ENCODE measurements at regions not wholly inside any gene's neighbourhood (a gene's known extent, or its start where the extent isn't known, plus 50 kb on each side); places are given as distances from the start of the nearest gene placed in this dataset.

DNA sequence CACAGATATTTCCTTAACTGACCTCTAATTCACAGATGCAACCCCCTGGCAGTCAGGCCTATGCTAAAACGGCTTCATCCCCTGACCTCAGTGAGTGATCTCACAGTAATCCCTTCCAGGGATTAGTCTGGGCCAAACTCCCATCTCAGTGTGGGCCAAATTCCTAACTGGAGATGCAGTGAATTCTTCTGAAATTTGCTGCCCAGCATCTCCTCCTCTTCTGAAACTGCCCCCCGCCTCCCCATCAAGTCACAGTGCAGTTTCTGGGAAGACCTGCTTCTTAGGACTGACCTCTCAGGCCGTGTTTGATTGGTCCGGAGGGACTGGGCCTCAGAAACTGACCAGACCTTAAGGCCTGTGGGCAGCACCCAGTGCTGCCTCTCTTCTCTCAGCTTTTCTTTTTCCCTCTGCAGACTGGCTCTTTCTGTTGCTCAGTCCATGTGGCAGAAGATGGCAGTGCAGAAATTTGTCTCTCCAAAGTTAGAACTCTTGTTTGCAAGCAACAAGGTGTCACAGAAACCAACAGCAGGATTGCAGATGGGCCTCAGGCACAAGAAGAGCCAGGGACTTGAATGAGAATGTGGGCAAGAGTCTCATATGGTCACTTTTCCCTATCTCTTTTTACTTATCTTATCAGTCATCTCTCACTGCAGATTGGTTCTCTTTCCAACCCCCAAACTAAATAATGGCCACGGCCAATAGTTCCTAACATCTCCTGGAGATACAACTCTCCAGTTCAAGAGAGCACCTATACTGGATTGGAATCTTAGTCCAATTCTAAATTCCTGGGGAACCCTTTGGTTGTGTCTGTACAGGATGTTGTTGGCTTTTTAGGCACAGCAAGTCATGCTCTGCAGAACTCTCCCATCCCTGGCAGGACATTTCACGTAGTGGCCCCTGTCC, 95.5 kb upstream of the RALGPS2 start:
- POLR2A ChIA-PET, result no interaction called here
- H3K27me3 Mint-ChIP-seq (ENCODE audit: low read depth), result peaks cover 5% of the 10 kb centered on the region

DNA sequence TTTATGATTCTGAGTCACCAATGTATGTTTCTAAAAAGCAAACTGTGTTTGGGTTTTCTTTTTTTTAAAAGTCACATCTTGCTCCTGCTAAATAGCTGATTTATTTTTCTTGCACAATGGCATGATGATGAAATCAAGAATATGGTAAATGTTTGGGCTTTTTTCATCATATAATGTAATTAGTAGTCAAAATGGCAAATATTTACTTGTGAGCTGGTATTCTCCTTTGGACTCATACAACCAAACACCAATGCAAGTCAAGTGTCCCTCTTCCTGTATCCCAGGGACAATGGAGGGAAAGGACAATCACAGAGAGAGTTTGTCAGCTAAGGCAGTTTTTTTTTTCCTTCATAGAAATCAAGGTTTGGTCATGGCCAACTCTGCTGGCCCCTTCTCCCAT, 94.6 kb upstream of the RALGPS2 start:
- Mint-ChIP-seq H3K4me3 (no peak overlapping the region), H3K27me3 (ENCODE audit: low read depth) (peaks cover 5% of the 10 kb centered on the region), H3K27ac (no peak overlapping the region), H3K4me1 (ENCODE audit: low read depth) (no peaks in the 10 kb centered on the region), H3K9me3 (ENCODE audit: insufficient read depth) (no peaks in the 10 kb centered on the region), H3K36me3 (ENCODE audit: low read depth) (no peaks in the 10 kb centered on the region)
- CTCF ChIA-PET, result no interaction called here
- POLR2A ChIA-PET, result no interaction called here
- ATAC-seq (no peak), DNase-seq (no peak)

More for the DNA sequence above, 95.5 kb upstream of the RALGPS2 start:
- Mint-ChIP-seq H3K4me3 (no peak overlapping the region), H3K9me3 (ENCODE audit: insufficient read depth) (no peaks in the 10 kb centered on the region), H3K27ac (no peak overlapping the region), H3K36me3 (ENCODE audit: low read depth) (no peaks in the 10 kb centered on the region), H3K4me1 (ENCODE audit: low read depth) (no peaks in the 10 kb centered on the region)
- DNase-seq, result no peak
- ATAC-seq, result no peak
- CTCF ChIA-PET, result interaction anchor here (1.3 kb wide), 1 partner anchor 13 kb away, joined by 3 read pairs; no protein-coding TSS in a partner anchor

DNA sequence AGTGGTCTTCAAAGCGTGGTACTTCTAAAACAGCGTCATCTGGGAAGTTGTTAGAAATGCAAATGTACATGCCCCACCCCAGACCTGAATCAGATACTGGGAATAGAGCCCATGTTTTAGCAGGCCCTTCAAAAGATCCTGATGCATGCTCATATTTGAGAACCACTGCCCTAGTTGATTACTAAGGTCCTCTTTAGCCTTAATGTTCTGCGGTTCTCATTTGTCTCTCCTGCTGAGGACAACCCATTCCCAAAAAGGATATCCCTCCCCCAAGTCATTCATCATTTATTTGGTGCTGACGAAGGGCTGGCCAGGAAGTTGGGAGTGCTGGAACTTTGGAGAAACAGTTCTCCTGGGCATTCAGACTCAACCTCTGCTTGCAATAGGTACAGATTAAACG, 92.4 kb upstream of the RALGPS2 start:
- ATAC-seq (no peak), DNase-seq (no peak)
- CTCF ChIA-PET, result no interaction called here
- no peak overlapping the region for H3K4me3 Mint-ChIP-seq
- no peaks in the 10 kb centered on the region for H3K27me3 Mint-ChIP-seq (ENCODE audit: low read depth)
- H3K9me3 Mint-ChIP-seq (ENCODE audit: insufficient read depth), result no peaks in the 10 kb centered on the region
- no peaks in the 10 kb centered on the region for H3K4me1 Mint-ChIP-seq (ENCODE audit: low read depth)
- no peaks in the 10 kb centered on the region for H3K36me3 Mint-ChIP-seq (ENCODE audit: low read depth)
- POLR2A ChIA-PET, result no interaction called here
- H3K27ac Mint-ChIP-seq, result no peak overlapping the region

DNA sequence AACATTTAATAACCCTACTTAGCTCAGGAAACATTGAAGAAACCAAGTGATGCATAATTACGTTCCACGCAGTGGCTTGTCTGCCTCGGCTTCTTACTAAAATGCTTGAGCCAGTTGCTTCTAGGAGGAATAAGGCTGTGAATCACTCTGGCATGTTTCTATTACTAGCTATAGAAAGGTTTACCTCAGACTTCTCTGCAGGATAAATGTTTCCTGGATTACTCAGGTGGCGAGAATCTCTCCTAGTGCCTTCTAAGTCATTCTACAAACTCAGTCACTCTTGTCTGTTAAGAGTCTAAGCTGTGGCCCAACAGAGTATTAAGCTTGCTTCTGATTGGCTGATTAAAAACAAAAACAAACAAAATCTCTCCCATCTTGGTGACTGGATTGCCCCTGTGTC, 92.0 kb upstream of the RALGPS2 start:
- no peaks in the 10 kb centered on the region for H3K36me3 Mint-ChIP-seq (ENCODE audit: low read depth)
- ChIA-PET CTCF (no interaction called here), POLR2A (no interaction called here)
- H3K9me3 Mint-ChIP-seq (ENCODE audit: insufficient read depth), result no peaks in the 10 kb centered on the region
- no peaks in the 10 kb centered on the region for H3K4me1 Mint-ChIP-seq (ENCODE audit: low read depth)
- no peak overlapping the region for H3K27ac Mint-ChIP-seq
- H3K27me3 Mint-ChIP-seq (ENCODE audit: low read depth), result no peaks in the 10 kb centered on the region
- DNase-seq (no peak), ATAC-seq (no peak)
- H3K4me3 Mint-ChIP-seq, result no peak overlapping the region

DNA sequence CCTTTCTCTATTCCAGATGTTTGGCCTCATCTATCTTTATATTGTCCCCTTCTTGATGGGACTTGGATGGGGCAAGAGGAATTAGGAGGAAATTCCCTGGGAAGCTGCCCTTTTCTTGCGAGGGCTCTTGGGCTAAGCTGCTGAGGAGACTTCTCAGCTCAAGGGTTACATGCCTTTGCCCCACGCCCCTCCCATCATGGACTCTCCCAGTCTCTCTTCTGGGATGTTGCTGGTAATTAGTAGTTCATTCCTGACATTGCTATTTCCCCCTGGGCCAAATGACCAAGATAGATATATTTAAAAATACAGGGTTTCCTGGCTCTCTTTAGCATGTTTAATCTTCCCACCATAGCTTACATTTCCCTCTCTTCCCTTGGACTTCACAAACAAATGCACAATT, 90.6 kb upstream of the RALGPS2 start:
- ChIA-PET CTCF (no interaction called here), POLR2A (no interaction called here)
- H3K9me3 Mint-ChIP-seq (ENCODE audit: insufficient read depth), result no peaks in the 10 kb centered on the region
- H3K4me3 Mint-ChIP-seq, result no peak overlapping the region
- H3K27ac Mint-ChIP-seq, result no peak overlapping the region
- ATAC-seq (no peak), DNase-seq (no peak)
- H3K27me3 Mint-ChIP-seq (ENCODE audit: low read depth), result no peaks in the 10 kb centered on the region
- H3K4me1 Mint-ChIP-seq (ENCODE audit: low read depth), result no peaks in the 10 kb centered on the region
- no peaks in the 10 kb centered on the region for H3K36me3 Mint-ChIP-seq (ENCODE audit: low read depth)

DNA sequence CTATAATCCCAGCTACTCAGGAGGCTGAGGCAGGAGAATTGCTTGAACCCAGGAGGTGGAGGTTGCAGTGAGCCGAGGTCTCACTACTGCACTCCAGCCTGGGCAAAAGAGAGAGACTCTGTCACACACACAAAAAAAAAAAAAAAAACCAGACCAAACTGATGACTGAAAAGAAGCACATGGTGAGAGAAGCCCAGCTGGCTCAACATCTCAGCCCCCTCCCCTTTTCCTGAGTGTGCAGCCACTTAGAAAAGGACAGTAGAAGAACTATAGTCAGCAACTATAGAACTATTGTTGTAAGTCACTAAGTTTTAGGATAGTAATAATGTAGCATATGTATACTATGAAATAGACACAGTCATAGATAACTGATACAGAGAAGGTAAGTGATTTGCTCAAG, 87.2 kb upstream of the RALGPS2 start:
- POLR2A ChIA-PET, result no interaction called here
- H3K36me3 Mint-ChIP-seq (ENCODE audit: low read depth), result no peaks in the 10 kb centered on the region
- H3K9me3 Mint-ChIP-seq (ENCODE audit: insufficient read depth), result no peaks in the 10 kb centered on the region
- no peak for DNase-seq
- no peak for ATAC-seq
- H3K27me3 Mint-ChIP-seq (ENCODE audit: low read depth), result no peaks in the 10 kb centered on the region
- no peaks in the 10 kb centered on the region for H3K4me1 Mint-ChIP-seq (ENCODE audit: low read depth)
- CTCF ChIA-PET, result no interaction called here
- no peak overlapping the region for H3K27ac Mint-ChIP-seq
- no peak overlapping the region for H3K4me3 Mint-ChIP-seq

DNA sequence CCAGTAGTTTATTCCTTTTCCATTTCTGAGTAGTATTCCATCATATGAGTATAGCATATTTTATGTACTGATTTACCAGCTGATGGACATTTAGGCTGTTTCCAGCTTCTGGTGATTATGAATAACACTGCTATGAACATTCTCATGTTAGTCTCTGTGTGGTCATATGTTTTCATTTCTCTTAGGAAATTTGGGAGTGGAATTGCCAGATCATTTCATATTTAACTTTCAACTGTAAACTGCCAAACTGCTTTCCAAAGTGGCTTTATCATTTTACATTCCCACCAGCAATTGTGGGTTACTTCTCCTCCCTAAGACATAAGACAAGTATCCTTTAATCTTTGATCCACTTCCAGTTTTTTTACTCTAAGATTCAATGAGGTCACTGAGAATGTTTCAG, 85.7 kb upstream of the RALGPS2 start:
- Mint-ChIP-seq H3K27ac (no peak overlapping the region), H3K4me1 (ENCODE audit: low read depth) (no peaks in the 10 kb centered on the region), H3K27me3 (ENCODE audit: low read depth) (no peaks in the 10 kb centered on the region), H3K36me3 (ENCODE audit: low read depth) (no peaks in the 10 kb centered on the region), H3K4me3 (no peak overlapping the region), H3K9me3 (ENCODE audit: insufficient read depth) (no peaks in the 10 kb centered on the region)
- DNase-seq (no peak), ATAC-seq (no peak)
- POLR2A ChIA-PET, result no interaction called here
- CTCF ChIA-PET, result interaction anchor here (0.6 kb wide), 1 partner anchor 308 kb away, joined by 3 read pairs; no protein-coding TSS in a partner anchor

DNA sequence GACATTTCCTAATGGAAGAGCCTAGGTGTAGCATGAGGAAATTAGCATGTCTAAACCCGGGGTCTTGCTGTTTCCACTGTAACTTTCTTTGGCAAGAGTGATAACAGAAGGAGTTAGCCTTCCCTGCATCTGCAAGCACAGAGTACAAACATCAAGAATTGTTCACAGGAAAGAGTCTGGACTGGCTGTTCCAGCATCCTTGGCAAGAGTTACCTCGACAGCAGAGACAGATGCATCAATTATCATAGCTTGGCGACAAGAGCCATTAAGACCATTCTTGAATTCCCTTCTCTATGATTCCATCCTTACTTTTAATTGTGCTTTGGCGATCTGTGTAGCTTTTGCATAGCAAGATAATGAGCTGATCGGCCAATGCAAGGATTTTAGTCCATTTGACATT, 82.8 kb upstream of the RALGPS2 start:
- Mint-ChIP-seq H3K4me3 (no peak overlapping the region), H3K9me3 (ENCODE audit: insufficient read depth) (no peaks in the 10 kb centered on the region), H3K27me3 (ENCODE audit: low read depth) (no peaks in the 10 kb centered on the region), H3K36me3 (ENCODE audit: low read depth) (no peaks in the 10 kb centered on the region), H3K4me1 (ENCODE audit: low read depth) (no peaks in the 10 kb centered on the region), H3K27ac (no peak overlapping the region)
- CTCF ChIA-PET, result interaction anchor here (1.2 kb wide), 1 partner anchor 14 kb away, joined by 3 read pairs; no protein-coding TSS in a partner anchor
- DNase-seq, result no peak
- no peak for ATAC-seq
- POLR2A ChIA-PET, result no interaction called here

DNA sequence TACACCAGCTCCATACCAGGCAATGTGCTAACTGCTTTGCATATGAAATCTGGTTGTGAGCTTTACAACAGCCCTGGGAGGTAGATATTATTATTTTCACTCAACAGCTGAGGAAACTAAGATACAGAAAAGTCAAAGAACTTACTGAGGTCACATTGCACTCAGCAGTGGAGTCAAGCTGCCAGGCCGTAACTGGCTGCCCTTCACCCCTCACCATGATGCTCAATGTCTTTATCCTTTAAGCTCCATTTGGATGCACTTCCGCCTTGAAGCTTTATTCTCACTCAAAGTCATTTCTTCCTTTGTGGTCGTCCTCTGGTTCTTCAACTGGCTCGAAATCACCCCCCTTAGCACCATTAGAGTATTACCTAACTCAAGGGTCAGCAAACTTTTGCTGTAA, 81.7 kb upstream of the RALGPS2 start:
- no peak for ATAC-seq
- Mint-ChIP-seq H3K36me3 (ENCODE audit: low read depth) (no peaks in the 10 kb centered on the region), H3K27ac (no peak overlapping the region), H3K4me3 (no peak overlapping the region), H3K27me3 (ENCODE audit: low read depth) (no peaks in the 10 kb centered on the region), H3K9me3 (ENCODE audit: insufficient read depth) (no peaks in the 10 kb centered on the region), H3K4me1 (ENCODE audit: low read depth) (no peaks in the 10 kb centered on the region)
- POLR2A ChIA-PET, result no interaction called here
- CTCF ChIA-PET, result interaction anchor here (1.2 kb wide), 1 partner anchor 15 kb away, joined by 3 read pairs; no protein-coding TSS in a partner anchor
- no peak for DNase-seq

DNA sequence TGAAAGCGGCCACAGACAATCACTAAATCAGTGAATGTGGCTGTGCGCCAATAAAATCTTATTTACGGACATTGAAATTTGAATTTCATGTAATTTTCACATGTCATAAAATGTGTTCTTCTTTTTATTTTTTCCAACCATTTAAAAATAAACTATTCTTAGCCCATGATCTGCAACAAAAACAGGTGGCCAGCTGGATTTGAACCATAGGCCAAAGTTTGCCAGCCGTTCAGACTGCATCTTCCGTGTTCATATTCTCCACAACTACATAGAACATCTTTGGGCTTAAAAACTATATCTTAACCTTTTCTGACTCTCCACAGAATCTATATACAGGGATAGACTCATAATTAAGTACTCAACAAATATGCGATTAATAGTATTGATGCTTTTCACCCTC, 81.2 kb upstream of the RALGPS2 start:
- Mint-ChIP-seq H3K27ac (no peak overlapping the region), H3K9me3 (ENCODE audit: insufficient read depth) (no peaks in the 10 kb centered on the region), H3K27me3 (ENCODE audit: low read depth) (no peaks in the 10 kb centered on the region), H3K4me3 (no peak overlapping the region), H3K4me1 (ENCODE audit: low read depth) (no peaks in the 10 kb centered on the region), H3K36me3 (ENCODE audit: low read depth) (no peaks in the 10 kb centered on the region)
- DNase-seq, result no peak
- ChIA-PET CTCF (no interaction called here), POLR2A (no interaction called here)
- ATAC-seq, result no peak

DNA sequence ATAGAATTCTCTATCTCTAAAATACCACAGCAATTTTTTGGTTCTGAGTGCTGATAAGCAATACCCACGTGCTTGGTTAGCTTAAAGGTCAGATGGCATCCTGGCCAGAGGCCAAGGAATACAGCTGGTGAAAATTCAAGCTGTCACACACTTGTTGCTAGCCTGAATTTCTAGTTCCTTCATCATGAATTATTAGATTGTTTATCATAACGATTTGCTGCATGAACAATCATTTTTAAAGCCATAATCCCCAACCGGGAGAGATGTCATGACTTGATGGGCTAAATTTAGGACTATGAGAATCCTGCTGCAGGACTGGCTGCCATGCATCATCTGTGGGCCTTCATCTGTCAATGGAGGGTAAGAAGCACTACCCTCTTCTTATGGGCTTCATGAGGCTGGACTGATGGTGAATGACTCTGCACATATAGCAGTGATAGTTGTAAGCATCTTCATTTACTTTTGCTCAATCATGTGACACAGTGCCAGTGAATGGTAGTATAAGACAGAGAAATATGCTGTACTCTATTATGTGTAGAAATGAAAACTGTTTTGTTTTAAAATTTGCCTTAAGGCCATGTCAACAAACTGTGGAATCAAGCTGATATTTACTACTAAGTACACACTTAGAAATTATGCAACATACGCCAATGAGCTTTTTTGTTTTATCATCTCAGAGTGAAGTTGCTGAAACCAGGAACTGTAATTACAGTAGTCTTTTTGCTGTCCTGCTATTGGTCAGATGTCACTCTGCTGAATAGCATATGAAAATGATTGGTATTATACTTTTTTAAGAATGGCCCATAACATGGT, 80.5 kb upstream of the RALGPS2 start:
- Mint-ChIP-seq H3K9me3 (ENCODE audit: insufficient read depth) (no peaks in the 10 kb centered on the region), H3K27ac (no peak overlapping the region), H3K27me3 (ENCODE audit: low read depth) (no peaks in the 10 kb centered on the region), H3K36me3 (ENCODE audit: low read depth) (no peaks in the 10 kb centered on the region), H3K4me3 (no peak overlapping the region), H3K4me1 (ENCODE audit: low read depth) (no peaks in the 10 kb centered on the region)
- DNase-seq, result no peak
- ChIA-PET POLR2A (no interaction called here), CTCF (no interaction called here)
- no peak for ATAC-seq

DNA sequence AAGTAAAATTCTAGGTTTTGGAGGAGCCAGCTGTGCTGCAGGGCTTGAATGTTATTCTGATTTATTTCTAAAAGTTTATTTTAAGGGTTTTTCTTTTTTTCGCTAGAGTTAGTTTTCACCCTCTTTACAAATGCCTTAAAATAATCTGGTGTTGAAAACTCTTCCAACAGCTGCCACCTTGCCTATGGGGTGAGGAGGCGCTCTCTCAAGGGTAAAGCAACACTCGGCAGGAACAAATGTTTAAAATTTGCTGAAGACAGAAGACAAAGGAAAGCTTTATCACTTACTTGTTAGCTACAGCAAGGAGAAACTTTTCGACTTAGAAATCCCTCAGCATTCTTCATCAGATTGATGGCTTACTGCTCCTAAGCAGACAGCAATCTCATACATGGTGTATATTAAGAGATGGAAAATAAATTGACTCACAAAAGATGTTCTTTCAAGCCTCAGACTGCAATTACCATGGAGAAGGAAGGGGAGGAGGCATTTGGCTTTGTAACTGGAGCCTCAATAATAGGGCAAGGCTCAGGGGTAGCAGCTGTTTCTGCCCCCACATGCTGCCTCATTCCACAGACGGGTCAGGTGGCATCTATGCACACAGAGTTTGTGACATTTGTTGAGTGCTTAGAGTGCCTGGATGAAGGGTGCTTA, 79.8 kb upstream of the RALGPS2 start:
- POLR2A ChIA-PET, result no interaction called here

More for the DNA sequence above, 79.8 kb upstream of the RALGPS2 start:
- CTCF ChIA-PET, result no interaction called here
- Mint-ChIP-seq H3K4me1 (ENCODE audit: low read depth) (no peaks in the 10 kb centered on the region), H3K36me3 (ENCODE audit: low read depth) (no peaks in the 10 kb centered on the region), H3K27ac (no peak overlapping the region), H3K9me3 (ENCODE audit: insufficient read depth) (no peaks in the 10 kb centered on the region), H3K27me3 (ENCODE audit: low read depth) (no peaks in the 10 kb centered on the region), H3K4me3 (no peak overlapping the region)
- DNase-seq, result no peak
- ATAC-seq, result no peak
